SK-N-SH (cell line): ENCODE measurements at regions not wholly inside any gene's neighbourhood (a gene's known extent, or its start where the extent isn't known, plus 50 kb on each side); places are given as distances from the start of the nearest gene placed in this dataset.

Source experiments
- CHD2 ChIP-seq: fragments of 150-350 bp; IDR thresholded peaks from 2 replicates; pipeline ENCODE4 v1.6.1; 2018; ENCODE audit warnings: low read length; ENCODE audit not compliant: partially characterized antibody
- ELF1 ChIP-seq: IDR thresholded peaks from 2 replicates; pipeline ENCODE4 v1.4.0; 2012
- EZH2phosphoT487 ChIP-seq: fragments of 200-600 bp; sonication (generic); IDR thresholded peaks from 2 replicates; pipeline ENCODE4 v1.6.1; 2017; ENCODE audit warnings: low read depth, mixed run types, mild to moderate bottlenecking, antibody characterized with exemption, moderate library complexity, borderline replicate concordance
- FOXJ3 ChIP-seq: sonication (generic); formaldehyde crosslinking; IDR thresholded peaks from 2 replicates; pipeline ENCODE4 v1.5.1; 2020; ENCODE audit warnings: mild to moderate bottlenecking, missing genetic modification reagents
- FOXM1 ChIP-seq: IDR thresholded peaks from 2 replicates; pipeline ENCODE4 v1.4.0; 2012; ENCODE audit warnings: low read depth, mild to moderate bottlenecking
- NFIC ChIP-seq: IDR thresholded peaks from 2 replicates; pipeline ENCODE4 v1.4.0; 2012; ENCODE audit warnings: borderline replicate concordance
- POLR2AphosphoS5 ChIP-seq: IDR thresholded peaks from 2 replicates; pipeline ENCODE4 v1.6.1; 2012; ENCODE audit warnings: low read depth, low read length
- RFX5 ChIP-seq: IDR thresholded peaks from 2 replicates; pipeline ENCODE4 v1.6.1; 2012; ENCODE audit warnings: mild to moderate bottlenecking, improper control_type of control experiment, low read length
- YY1 ChIP-seq: IDR thresholded peaks from 2 replicates; pipeline ENCODE4 v1.4.0; 2012; ENCODE audit warnings: low read depth, mild to moderate bottlenecking
- TF ChIP-seq, protein P1 (sequence below): fragments of 200-600 bp; sonication (generic); IDR thresholded peaks from 2 replicates; pipeline ENCODE4 v1.6.1; 2017; ENCODE audit warnings: antibody characterized with exemption, mild to moderate bottlenecking, moderate library complexity
- TF ChIP-seq, protein P2 (sequence below): IDR thresholded peaks from 2 replicates; pipeline ENCODE4 v1.6.1; 2012; ENCODE audit warnings: mild to moderate bottlenecking, low read depth, low read length, moderate library complexity
- TF ChIP-seq, protein P3 (sequence below): fragments of 150-350 bp; IDR thresholded peaks from 2 replicates; pipeline ENCODE4 v1.6.1; 2017; ENCODE audit warnings: antibody characterized with exemption, low read length, low read depth, borderline replicate concordance

DNA sequence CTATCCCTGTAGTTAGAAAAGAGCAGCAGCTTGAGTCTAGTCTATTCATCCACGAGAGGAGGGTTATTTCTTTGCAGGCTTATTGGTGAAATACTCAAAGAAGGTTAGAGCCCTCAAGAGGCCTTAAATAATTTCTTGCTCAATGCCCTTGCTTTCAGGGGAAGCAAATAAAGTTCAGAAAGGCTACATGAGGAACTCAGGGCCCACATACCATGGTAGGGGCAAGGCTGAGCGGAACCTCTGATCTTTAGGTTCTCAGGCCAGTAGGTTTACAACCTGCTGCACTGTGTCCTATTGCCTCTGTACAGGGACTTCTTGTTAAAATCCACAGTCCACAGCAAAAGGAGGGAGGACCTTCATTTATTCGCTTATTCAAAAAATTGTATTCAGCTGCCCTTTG, 101.7 kb downstream of the ADAMTS15 start:
- TF ChIP-seq, protein P1, sequence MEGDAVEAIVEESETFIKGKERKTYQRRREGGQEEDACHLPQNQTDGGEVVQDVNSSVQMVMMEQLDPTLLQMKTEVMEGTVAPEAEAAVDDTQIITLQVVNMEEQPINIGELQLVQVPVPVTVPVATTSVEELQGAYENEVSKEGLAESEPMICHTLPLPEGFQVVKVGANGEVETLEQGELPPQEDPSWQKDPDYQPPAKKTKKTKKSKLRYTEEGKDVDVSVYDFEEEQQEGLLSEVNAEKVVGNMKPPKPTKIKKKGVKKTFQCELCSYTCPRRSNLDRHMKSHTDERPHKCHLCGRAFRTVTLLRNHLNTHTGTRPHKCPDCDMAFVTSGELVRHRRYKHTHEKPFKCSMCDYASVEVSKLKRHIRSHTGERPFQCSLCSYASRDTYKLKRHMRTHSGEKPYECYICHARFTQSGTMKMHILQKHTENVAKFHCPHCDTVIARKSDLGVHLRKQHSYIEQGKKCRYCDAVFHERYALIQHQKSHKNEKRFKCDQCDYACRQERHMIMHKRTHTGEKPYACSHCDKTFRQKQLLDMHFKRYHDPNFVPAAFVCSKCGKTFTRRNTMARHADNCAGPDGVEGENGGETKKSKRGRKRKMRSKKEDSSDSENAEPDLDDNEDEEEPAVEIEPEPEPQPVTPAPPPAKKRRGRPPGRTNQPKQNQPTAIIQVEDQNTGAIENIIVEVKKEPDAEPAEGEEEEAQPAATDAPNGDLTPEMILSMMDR: no peak
- TF ChIP-seq EZH2phosphoT487 (no peak), ELF1 (no peak), RFX5 (no peak), YY1 (no peak), FOXM1 (no peak), NFIC (no peak), FOXJ3 (CRISPR knock-in tag) (no peak), POLR2AphosphoS5 (no peak), CHD2 (no peak)
- TF ChIP-seq, protein P2, sequence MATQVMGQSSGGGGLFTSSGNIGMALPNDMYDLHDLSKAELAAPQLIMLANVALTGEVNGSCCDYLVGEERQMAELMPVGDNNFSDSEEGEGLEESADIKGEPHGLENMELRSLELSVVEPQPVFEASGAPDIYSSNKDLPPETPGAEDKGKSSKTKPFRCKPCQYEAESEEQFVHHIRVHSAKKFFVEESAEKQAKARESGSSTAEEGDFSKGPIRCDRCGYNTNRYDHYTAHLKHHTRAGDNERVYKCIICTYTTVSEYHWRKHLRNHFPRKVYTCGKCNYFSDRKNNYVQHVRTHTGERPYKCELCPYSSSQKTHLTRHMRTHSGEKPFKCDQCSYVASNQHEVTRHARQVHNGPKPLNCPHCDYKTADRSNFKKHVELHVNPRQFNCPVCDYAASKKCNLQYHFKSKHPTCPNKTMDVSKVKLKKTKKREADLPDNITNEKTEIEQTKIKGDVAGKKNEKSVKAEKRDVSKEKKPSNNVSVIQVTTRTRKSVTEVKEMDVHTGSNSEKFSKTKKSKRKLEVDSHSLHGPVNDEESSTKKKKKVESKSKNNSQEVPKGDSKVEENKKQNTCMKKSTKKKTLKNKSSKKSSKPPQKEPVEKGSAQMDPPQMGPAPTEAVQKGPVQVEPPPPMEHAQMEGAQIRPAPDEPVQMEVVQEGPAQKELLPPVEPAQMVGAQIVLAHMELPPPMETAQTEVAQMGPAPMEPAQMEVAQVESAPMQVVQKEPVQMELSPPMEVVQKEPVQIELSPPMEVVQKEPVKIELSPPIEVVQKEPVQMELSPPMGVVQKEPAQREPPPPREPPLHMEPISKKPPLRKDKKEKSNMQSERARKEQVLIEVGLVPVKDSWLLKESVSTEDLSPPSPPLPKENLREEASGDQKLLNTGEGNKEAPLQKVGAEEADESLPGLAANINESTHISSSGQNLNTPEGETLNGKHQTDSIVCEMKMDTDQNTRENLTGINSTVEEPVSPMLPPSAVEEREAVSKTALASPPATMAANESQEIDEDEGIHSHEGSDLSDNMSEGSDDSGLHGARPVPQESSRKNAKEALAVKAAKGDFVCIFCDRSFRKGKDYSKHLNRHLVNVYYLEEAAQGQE: no peak
- TF ChIP-seq, protein P3, sequence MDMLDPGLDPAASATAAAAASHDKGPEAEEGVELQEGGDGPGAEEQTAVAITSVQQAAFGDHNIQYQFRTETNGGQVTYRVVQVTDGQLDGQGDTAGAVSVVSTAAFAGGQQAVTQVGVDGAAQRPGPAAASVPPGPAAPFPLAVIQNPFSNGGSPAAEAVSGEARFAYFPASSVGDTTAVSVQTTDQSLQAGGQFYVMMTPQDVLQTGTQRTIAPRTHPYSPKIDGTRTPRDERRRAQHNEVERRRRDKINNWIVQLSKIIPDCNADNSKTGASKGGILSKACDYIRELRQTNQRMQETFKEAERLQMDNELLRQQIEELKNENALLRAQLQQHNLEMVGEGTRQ: no peak
